ENCODE measurements at regions not wholly inside any gene's neighbourhood (a gene's known extent, or its start where the extent isn't known, plus 50 kb on each side); places are given as distances from the start of the nearest gene placed in this dataset.

- no peak for DNase-seq (ENCODE audit: low read depth in 4 of 4, low spot score in 3 of 4)
Measured at GRCh38 chr2:204175552-204176271, 239.1 kb downstream of the ICOS start.

- DNase-seq (ENCODE audit: low read depth in 4 of 4, low spot score in 3 of 4) = no peak
Measured at GRCh38 chr2:204176306-204176705, 239.7 kb downstream of the ICOS start.

DNA sequence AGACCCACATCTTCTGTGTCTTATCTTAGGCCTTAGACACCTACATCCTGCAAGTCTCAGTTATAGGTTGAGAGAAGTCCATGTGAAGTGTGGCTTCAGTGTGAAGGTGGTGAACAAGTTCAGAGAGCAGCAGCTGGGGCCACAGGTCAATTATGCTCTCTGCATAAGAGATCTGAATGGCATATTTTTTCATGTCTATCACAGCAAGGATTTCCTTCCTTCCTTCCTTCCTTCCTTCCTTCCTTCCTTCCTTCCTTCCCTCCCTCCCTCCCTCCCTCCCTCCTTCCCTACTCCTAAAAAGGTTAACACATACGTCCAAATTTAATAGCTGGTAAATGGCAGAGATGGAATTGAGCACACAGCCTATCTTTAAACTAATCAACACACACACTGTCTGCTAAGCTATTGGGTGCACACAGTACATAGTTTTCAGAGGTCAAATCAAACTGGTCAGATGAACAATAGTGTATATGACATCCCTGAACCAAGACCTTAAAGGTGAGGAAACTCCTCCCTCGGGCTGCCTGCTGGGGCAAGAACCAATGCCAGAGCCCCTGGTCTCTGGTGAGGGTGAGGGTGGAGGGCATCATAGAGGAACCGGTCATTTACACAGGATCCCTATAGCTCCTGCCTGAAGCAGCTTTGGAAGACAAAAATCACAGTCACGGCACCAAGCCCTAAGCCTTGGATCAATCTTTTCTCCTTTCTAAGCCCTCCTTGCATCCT lies 240.9 kb downstream of the ICOS start:
- no peak for DNase-seq (ENCODE audit: low read depth in 4 of 4, low spot score in 3 of 4)

- no peak for DNase-seq (ENCODE audit: low read depth in 4 of 4, low spot score in 3 of 4)
Measured at GRCh38 chr2:204177977-204178522, 241.5 kb downstream of the ICOS start.

- DNase-seq (ENCODE audit: low read depth in 4 of 4, low spot score in 3 of 4) = no peak
Measured at GRCh38 chr2:204180649-204181048, 244.1 kb downstream of the ICOS start.

DNA sequence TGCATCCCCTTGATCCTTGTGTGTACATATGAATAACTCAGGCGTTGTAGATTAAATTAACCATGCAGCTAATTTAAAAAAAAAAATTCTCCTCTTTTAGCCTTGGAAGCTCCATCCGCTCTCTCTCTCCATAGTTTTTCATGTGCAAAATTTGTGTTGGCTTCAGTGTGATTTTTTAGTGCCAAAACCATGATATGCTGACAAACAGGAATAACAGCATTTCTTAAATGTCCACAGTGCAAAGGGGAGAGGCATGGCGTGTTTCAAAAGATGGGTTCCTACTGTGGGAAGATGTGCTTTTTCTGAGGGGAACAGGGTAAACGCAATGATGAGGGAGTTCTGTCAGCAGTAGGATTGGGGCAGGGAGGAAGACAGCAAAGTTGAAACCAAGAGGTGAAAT lies 247.0 kb downstream of the ICOS start:
- DNase-seq (ENCODE audit: low read depth in 4 of 4, low spot score in 3 of 4) = no peak

DNA sequence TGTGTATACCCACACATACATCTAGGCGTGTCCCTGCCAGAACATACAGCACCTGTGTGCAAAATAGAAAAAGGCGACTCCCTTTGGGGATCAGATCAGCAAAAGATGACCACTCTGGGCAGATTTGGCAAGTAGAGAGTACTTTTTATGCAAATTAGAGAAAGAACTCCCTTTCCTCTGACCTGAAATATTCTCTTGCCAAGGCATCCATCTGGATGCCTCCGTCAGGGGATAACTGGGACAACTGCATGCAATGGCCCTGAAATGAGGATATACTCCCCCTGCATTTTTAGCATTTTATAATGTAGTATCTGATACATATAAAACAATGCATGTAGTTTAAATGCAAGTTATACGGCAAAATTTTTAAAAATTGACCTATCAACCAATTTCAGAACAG lies 247.7 kb downstream of the ICOS start:
- DNase-seq (ENCODE audit: low read depth in 4 of 4, low spot score in 3 of 4) = no peak

GRCh38 chr2:204187229-204188083 lies 250.9 kb downstream of the ICOS start:
- no peak for DNase-seq (ENCODE audit: low read depth in 4 of 4, low spot score in 3 of 4)

DNA sequence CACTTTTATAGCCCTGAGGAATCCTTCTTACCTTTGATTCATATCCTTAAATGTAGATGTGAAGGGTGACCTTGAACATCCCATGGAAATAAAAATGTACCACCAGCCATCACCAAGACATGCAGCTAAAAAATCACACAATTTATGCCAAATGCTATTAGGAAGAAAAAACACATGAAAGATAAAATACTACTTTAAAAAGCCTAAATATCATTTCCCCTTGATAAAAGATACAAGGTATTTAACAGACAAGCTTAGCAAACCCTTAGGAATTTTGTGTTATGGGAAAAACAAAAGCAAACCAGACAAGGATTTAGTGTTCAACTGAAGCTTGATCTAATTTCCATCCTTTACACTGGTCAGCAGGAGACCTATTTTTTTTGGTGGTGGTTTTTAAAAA lies 255.0 kb downstream of the ICOS start:
- no peak for DNase-seq (ENCODE audit: low read depth in 4 of 4, low spot score in 3 of 4)

DNA sequence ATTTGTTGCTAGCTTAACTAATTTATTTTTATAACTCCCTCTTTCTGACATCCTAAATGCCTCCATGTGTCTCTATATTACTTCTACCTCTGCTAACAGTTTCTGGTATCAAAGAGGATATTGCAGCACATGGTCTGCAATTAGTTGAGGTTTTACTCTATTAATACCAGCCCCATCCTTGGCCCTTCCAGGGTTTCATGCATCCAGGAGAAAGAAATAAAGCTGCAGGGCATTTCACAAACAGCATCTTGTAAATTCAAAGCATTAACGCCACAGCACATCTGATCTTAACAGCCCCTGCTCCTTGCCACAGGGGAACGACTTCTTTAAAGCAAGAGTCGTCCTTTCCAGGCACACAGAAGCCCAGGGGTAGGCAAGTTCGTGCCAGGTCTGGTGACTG lies 258.9 kb downstream of the ICOS start:
- DNase-seq (ENCODE audit: low read depth in 4 of 4, low spot score in 3 of 4) = no peak

DNA sequence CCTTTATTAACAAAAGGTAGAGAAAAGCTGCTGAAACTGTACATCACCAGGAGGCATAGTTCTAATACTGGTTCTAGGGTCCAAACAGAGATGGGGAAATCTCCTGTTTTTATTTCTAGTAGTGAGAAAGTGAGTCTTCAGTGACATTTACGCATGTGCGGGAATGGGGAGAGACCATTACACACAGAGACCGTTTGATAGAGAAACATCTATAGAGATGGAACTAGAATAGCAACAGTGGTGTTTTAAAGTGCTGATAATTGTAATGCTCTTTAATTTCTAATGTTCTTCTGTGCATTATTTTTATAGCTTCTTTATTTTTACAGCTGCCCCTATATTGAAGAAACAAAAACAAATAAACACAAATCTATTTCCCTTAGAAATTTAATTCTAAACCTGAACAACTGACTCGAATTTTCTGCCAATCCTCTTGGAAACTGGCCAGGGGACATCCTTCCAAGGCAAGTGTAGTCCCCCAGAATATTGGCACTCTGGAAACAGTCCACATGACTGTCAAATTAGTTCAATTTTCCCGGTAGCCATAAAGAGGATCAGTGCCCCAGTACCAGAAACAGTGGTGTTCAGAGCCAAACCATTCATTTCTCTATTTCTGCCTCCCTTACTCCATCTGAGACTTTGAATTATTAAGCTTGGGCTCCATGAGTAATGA lies 260.9 kb downstream of the ICOS start:
- DNase-seq (ENCODE audit: low read depth in 4 of 4, low spot score in 3 of 4) = no peak

DNA sequence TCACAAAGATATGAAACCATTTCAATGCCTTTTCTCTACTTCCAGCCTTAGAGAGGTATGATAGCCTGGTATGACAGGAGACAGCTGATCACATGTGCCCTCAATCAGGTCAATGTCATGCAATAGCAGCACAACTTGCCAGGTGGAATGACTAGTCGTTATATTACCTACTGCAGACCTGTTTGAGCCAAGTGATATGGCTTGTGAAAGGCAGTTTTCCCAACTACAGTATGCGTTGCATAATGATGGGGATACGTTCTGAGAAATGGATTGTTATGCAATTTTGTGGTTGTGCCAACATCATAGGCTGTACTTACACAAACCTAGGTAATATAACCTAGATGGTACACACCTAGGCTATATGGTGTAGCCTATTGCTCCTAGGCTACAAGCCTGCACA lies 262.8 kb downstream of the ICOS start:
- DNase-seq (ENCODE audit: low read depth in 4 of 4, low spot score in 3 of 4) = no peak

GRCh38 chr2:204201507-204201906 lies 264.9 kb downstream of the ICOS start:
- DNase-seq (ENCODE audit: low read depth in 4 of 4, low spot score in 3 of 4) = no peak

GRCh38 chr2:204202253-204202652 lies 265.7 kb downstream of the ICOS start:
- DNase-seq (ENCODE audit: low read depth in 4 of 4, low spot score in 3 of 4) = no peak

DNA sequence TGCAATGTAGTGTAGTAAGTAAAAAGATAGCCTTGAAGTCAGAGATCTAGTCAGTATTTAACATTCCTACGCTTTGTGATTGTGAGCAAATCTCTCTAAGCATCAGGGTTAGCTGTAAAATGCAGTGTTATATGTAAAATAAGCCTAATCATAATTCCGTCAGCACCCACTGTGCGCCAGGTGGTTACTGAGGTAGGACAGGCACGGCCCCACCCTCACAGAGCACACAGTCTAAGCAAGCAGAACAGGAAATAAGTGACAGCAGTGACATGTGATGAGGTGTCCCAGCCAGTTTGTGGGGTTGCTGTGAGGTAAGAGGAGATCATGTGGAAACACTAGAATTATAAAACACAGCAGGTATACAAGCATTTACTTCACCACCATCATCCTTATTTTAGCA lies 267.1 kb downstream of the ICOS start:
- DNase-seq (ENCODE audit: low read depth in 4 of 4, low spot score in 3 of 4) = no peak

GRCh38 chr2:204205082-204205481 lies 268.5 kb downstream of the ICOS start:
- no peak for DNase-seq (ENCODE audit: low read depth in 4 of 4, low spot score in 3 of 4)

DNA sequence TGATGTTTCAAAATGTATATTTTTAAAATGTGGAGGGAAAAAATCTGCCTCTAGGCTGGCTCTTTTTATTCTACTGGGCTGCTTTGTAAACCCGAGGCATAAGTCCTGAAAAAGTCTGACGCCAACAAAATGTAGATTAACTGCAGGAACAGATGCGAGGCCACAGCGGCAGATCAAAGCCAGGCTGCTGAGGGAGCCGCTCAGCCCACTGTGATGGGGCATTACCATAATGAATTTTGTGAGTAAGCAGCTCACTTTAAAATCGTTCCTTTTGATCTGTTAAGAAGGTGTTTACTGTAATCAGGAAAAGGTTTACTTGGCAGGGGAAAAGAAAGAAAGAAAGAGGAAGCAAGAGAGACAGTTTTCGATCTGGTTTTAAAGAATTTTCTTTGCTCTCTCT lies 269.0 kb downstream of the ICOS start:
- no peak for DNase-seq (ENCODE audit: low read depth in 4 of 4, low spot score in 3 of 4)

DNA sequence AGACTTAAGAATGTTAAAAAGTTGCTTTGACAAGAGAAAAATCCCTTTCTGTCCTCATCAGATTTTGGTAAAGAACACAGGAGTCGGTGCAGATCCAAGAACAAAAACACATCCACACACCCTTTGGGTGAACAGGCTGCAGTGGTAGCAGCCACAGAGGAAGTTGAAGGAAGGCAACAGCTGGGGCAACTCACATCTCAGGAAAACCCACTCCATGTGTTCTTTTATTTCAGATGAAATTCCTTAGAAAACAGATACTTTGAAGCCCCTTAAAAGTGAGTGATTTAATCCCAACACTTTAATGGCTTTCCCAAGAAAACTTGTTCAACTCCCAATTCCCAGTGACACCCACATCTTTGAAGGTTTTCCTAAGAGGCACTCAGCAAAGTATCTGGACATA lies 271.3 kb downstream of the ICOS start:
- no peak for DNase-seq (ENCODE audit: low read depth in 4 of 4, low spot score in 3 of 4)

- no peak for DNase-seq (ENCODE audit: low read depth in 4 of 4, low spot score in 3 of 4)
Measured at GRCh38 chr2:204213588-204213987, 277.0 kb downstream of the ICOS start.

DNA sequence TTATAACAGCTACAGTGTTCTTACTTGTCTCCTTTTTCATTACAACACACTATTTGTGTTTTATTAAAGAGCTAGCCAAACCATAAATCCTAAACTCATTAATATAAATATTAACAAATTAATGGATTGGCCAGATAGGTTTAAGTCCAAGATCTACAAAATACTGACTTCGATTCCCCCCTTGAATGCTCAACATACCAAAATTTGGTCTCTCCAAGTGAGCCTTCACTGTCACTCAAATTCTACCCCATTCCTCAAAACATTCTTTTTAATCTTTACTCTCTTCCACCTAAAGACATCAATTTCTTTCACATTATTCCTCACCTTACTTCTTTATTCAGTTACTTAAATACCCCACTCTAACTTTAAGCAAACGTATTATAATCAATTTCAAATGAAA lies 281.5 kb downstream of the ICOS start:
- no peak for DNase-seq (ENCODE audit: low read depth in 4 of 4, low spot score in 3 of 4)

DNA sequence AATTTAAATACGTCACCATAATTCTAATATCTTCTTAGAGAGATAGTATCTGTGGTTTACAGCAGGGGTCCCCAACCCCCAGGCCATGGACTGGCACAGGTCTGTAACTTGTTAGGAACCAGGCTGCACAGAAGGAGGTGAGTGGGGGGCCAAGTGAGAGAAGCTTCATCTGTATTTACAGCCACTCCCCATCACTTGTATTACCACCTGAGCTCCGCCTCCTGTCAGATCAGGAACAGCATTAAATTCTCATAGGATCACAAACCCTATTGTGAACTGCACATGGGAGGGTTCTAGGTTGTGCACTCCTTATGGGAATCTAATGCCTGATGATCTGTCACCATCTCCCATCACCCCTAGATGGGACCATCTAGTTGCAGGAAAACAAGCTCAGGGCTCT lies 282.6 kb downstream of the ICOS start:
- DNase-seq (ENCODE audit: low read depth in 4 of 4, low spot score in 3 of 4) = no peak
